ENCODE measurements at regions not wholly inside any gene's neighbourhood (a gene's known extent, or its start where the extent isn't known, plus 50 kb on each side); places are given as distances from the start of the nearest gene placed in this dataset.
"Not testable (repeated sequence)": the region's sequence is repeated elsewhere in the genome, so short reads cannot be mapped to it uniquely, and the experiment has no call there.

- no peak overlapping the region for H3K4me3 ChIP-seq (ENCODE audit: low read length)
- H3K27ac ChIP-seq (ENCODE audit: low read length) = no peak overlapping the region
- no CpG with 5 or more reads among the region's 15 CpGs for WGBS (ENCODE audit: insufficient coverage, insufficient read length)
- H3K4me1 ChIP-seq (ENCODE audit: control insufficient read depth, insufficient read depth, low read length) = no peaks in the 10 kb centered on the region
- H3K9me3 ChIP-seq (ENCODE audit: control insufficient read depth, insufficient read depth, low read length) = no peaks in the 10 kb centered on the region
- H3K36me3 ChIP-seq (ENCODE audit: control insufficient read depth, insufficient read depth, low read length) = no peaks in the 10 kb centered on the region
- DNase-seq (ENCODE audit: low read depth, low spot score) = no peak
- H3K27me3 ChIP-seq (ENCODE audit: control insufficient read depth, insufficient read depth, low read length) = no peaks in the 10 kb centered on the region
Measured at GRCh38 chr13:50171590-50172282, 156.5 kb downstream of the KCNRG start.

- H3K36me3 ChIP-seq (ENCODE audit: control insufficient read depth, insufficient read depth, low read length); H3K4me1 ChIP-seq (ENCODE audit: control insufficient read depth, insufficient read depth, low read length): not testable (repeated sequence)
- WGBS (ENCODE audit: insufficient coverage, insufficient read length) = no CpG with 5 or more reads among the region's 2 CpGs
Measured at GRCh38 chr13:50173045-50173444, 157.8 kb downstream of the KCNRG start.

GRCh38 chr13:50174630-50175029 lies 159.4 kb downstream of the KCNRG start:
- no peak overlapping the region for H3K4me3 ChIP-seq (ENCODE audit: low read length)
- H3K27ac ChIP-seq (ENCODE audit: low read length) = no peak overlapping the region
- no CpG with 5 or more reads among the region's 1 CpG for WGBS (ENCODE audit: insufficient coverage, insufficient read length)
- H3K9me3 ChIP-seq (ENCODE audit: control insufficient read depth, insufficient read depth, low read length) = no peaks in the 10 kb centered on the region
- no peaks in the 10 kb centered on the region for H3K27me3 ChIP-seq (ENCODE audit: control insufficient read depth, insufficient read depth, low read length)
- no peaks in the 10 kb centered on the region for H3K36me3 ChIP-seq (ENCODE audit: control insufficient read depth, insufficient read depth, low read length)
- H3K4me1 ChIP-seq (ENCODE audit: control insufficient read depth, insufficient read depth, low read length) = no peaks in the 10 kb centered on the region
- no peak for DNase-seq (ENCODE audit: low read depth, low spot score)

More at GRCh38 chr13:50173045-50173444, 157.8 kb downstream of the KCNRG start:
- not testable (repeated sequence) for H3K27ac ChIP-seq (ENCODE audit: low read length); DNase-seq (ENCODE audit: low read depth, low spot score); H3K4me3 ChIP-seq (ENCODE audit: low read length); H3K9me3 ChIP-seq (ENCODE audit: control insufficient read depth, insufficient read depth, low read length); H3K27me3 ChIP-seq (ENCODE audit: control insufficient read depth, insufficient read depth, low read length)

- no peak for DNase-seq (ENCODE audit: low read depth, low spot score)
- H3K4me3 ChIP-seq (ENCODE audit: low read length) = no peak overlapping the region
- H3K27me3 ChIP-seq (ENCODE audit: control insufficient read depth, insufficient read depth, low read length) = no peaks in the 10 kb centered on the region
- H3K9me3 ChIP-seq (ENCODE audit: control insufficient read depth, insufficient read depth, low read length) = no peaks in the 10 kb centered on the region
- no peaks in the 10 kb centered on the region for H3K4me1 ChIP-seq (ENCODE audit: control insufficient read depth, insufficient read depth, low read length)
- no peaks in the 10 kb centered on the region for H3K36me3 ChIP-seq (ENCODE audit: control insufficient read depth, insufficient read depth, low read length)
- H3K27ac ChIP-seq (ENCODE audit: low read length) = no peak overlapping the region
- WGBS (ENCODE audit: insufficient coverage, insufficient read length) = no CpG with 5 or more reads among the region's 1 CpG
Measured at GRCh38 chr13:50179977-50180376, 164.7 kb downstream of the KCNRG start.

- not testable (repeated sequence) for H3K36me3 ChIP-seq (ENCODE audit: control insufficient read depth, insufficient read depth, low read length); H3K9me3 ChIP-seq (ENCODE audit: control insufficient read depth, insufficient read depth, low read length); H3K27ac ChIP-seq (ENCODE audit: low read length); H3K27me3 ChIP-seq (ENCODE audit: control insufficient read depth, insufficient read depth, low read length); DNase-seq (ENCODE audit: low read depth, low spot score); H3K4me1 ChIP-seq (ENCODE audit: control insufficient read depth, insufficient read depth, low read length)
- WGBS (ENCODE audit: insufficient coverage, insufficient read length) = no CpG with 5 or more reads among the region's 32 CpGs
- peak overlapping the region; percentile 39; the same call in 1 of the 2 replicates for H3K4me3 ChIP-seq (ENCODE audit: low read length)
Measured at GRCh38 chr13:50185769-50186763, 170.8 kb downstream of the KCNRG start.

GRCh38 chr13:50187352-50188029 lies 172.2 kb downstream of the KCNRG start:
- DNase-seq (ENCODE audit: low read depth, low spot score) = no peak
- no peaks in the 10 kb centered on the region for H3K27me3 ChIP-seq (ENCODE audit: control insufficient read depth, insufficient read depth, low read length)
- no peaks in the 10 kb centered on the region for H3K36me3 ChIP-seq (ENCODE audit: control insufficient read depth, insufficient read depth, low read length)
- no peak overlapping the region for H3K4me3 ChIP-seq (ENCODE audit: low read length)
- no peak overlapping the region for H3K27ac ChIP-seq (ENCODE audit: low read length)
- no CpG with 5 or more reads among the region's 3 CpGs for WGBS (ENCODE audit: insufficient coverage, insufficient read length)
- H3K9me3 ChIP-seq (ENCODE audit: control insufficient read depth, insufficient read depth, low read length) = no peaks in the 10 kb centered on the region; the same call in 1 of the 2 replicates
- no peaks in the 10 kb centered on the region for H3K4me1 ChIP-seq (ENCODE audit: control insufficient read depth, insufficient read depth, low read length)

GRCh38 chr13:50188696-50189095 lies 173.5 kb downstream of the KCNRG start:
- Histone ChIP-seq H3K27me3 (ENCODE audit: control insufficient read depth, insufficient read depth, low read length) (no peaks in the 10 kb centered on the region), H3K36me3 (ENCODE audit: control insufficient read depth, insufficient read depth, low read length) (no peaks in the 10 kb centered on the region), H3K27ac (ENCODE audit: low read length) (no peak overlapping the region), H3K4me3 (ENCODE audit: low read length) (no peak overlapping the region), H3K9me3 (ENCODE audit: control insufficient read depth, insufficient read depth, low read length) (no peaks in the 10 kb centered on the region; the same call in 1 of the 2 replicates), H3K4me1 (ENCODE audit: control insufficient read depth, insufficient read depth, low read length) (no peaks in the 10 kb centered on the region)
- WGBS (ENCODE audit: insufficient coverage, insufficient read length) = no CpG with 5 or more reads among the region's 1 CpG
- no peak for DNase-seq (ENCODE audit: low read depth, low spot score)

GRCh38 chr13:50189450-50189849 lies 174.2 kb downstream of the KCNRG start:
- no peaks in the 10 kb centered on the region for H3K4me1 ChIP-seq (ENCODE audit: control insufficient read depth, insufficient read depth, low read length)
- no peaks in the 10 kb centered on the region for H3K27me3 ChIP-seq (ENCODE audit: control insufficient read depth, insufficient read depth, low read length)
- no CpG with 5 or more reads among the region's 2 CpGs for WGBS (ENCODE audit: insufficient coverage, insufficient read length)
- no peak overlapping the region for H3K4me3 ChIP-seq (ENCODE audit: low read length)
- H3K9me3 ChIP-seq (ENCODE audit: control insufficient read depth, insufficient read depth, low read length) = no peaks in the 10 kb centered on the region; the same call in 1 of the 2 replicates
- no peaks in the 10 kb centered on the region for H3K36me3 ChIP-seq (ENCODE audit: control insufficient read depth, insufficient read depth, low read length)
- H3K27ac ChIP-seq (ENCODE audit: low read length) = no peak overlapping the region
- DNase-seq (ENCODE audit: low read depth, low spot score) = no peak

- H3K36me3 ChIP-seq (ENCODE audit: control insufficient read depth, insufficient read depth, low read length) = no peaks in the 10 kb centered on the region
- WGBS (ENCODE audit: insufficient coverage, insufficient read length) = no CpG with 5 or more reads among the region's 1 CpG
- no peak overlapping the region for H3K4me3 ChIP-seq (ENCODE audit: low read length)
- H3K9me3 ChIP-seq (ENCODE audit: control insufficient read depth, insufficient read depth, low read length) = no peaks in the 10 kb centered on the region; the same call in 1 of the 2 replicates
- H3K27ac ChIP-seq (ENCODE audit: low read length) = no peak overlapping the region
- H3K4me1 ChIP-seq (ENCODE audit: control insufficient read depth, insufficient read depth, low read length) = no peaks in the 10 kb centered on the region
- DNase-seq (ENCODE audit: low read depth, low spot score) = no peak
- no peaks in the 10 kb centered on the region for H3K27me3 ChIP-seq (ENCODE audit: control insufficient read depth, insufficient read depth, low read length)
Measured at GRCh38 chr13:50191004-50191403, 175.8 kb downstream of the KCNRG start.

GRCh38 chr13:50192272-50192813 lies 177.1 kb downstream of the KCNRG start:
- Histone ChIP-seq H3K4me3 (ENCODE audit: low read length) (no peak overlapping the region), H3K36me3 (ENCODE audit: control insufficient read depth, insufficient read depth, low read length) (no peaks in the 10 kb centered on the region), H3K27ac (ENCODE audit: low read length) (no peak overlapping the region), H3K9me3 (ENCODE audit: control insufficient read depth, insufficient read depth, low read length) (no peaks in the 10 kb centered on the region; the same call in 1 of the 2 replicates), H3K27me3 (ENCODE audit: control insufficient read depth, insufficient read depth, low read length) (no peaks in the 10 kb centered on the region), H3K4me1 (ENCODE audit: control insufficient read depth, insufficient read depth, low read length) (no peaks in the 10 kb centered on the region)
- WGBS (ENCODE audit: insufficient coverage, insufficient read length) = no CpG with 5 or more reads among the region's 1 CpG
- no peak for DNase-seq (ENCODE audit: low read depth, low spot score)

All from iPS DF 6.9 (cell line).